Neural cell (in vitro differentiated cells): ENCODE measurements at regions not wholly inside any gene's neighbourhood (a gene's known extent, or its start where the extent isn't known, plus 50 kb on each side); places are given as distances from the start of the nearest gene placed in this dataset.

Experiments used
- EP300 ChIP-seq: fragments of 450-650 bp; conservative IDR thresholded peaks from 2 replicates; pipeline ENCODE4 v1.6.1; 2014; ENCODE audit warnings: antibody characterized with exemption, mild to moderate bottlenecking, moderate library complexity; ENCODE audit not compliant: poor library complexity, severe bottlenecking
- EZH2 ChIP-seq: fragments of 200-600, 300-800 bp; shearing (Covaris generic), sonication (generic); IDR thresholded peaks from 2 replicates; pipeline ENCODE4 v1.6.1; 2014; ENCODE audit warnings: antibody characterized with exemption, low read length, borderline replicate concordance, mild to moderate bottlenecking; ENCODE audit not compliant: insufficient read depth, poor library complexity, severe bottlenecking
- POLR2AphosphoS5 ChIP-seq: IDR thresholded peaks from 2 replicates; pipeline ENCODE4 v1.6.1; 2012
- RAD21 ChIP-seq: fragments of 450-650 bp; conservative IDR thresholded peaks from 2 replicates; pipeline ENCODE4 v1.6.1; 2014; ENCODE audit warnings: antibody characterized with exemption, mild to moderate bottlenecking, moderate library complexity
- REST ChIP-seq: IDR thresholded peaks from 2 replicates; pipeline ENCODE4 v1.6.1; 2012; ENCODE audit warnings: borderline replicate concordance
- TAF1 ChIP-seq: IDR thresholded peaks from 2 replicates; pipeline ENCODE4 v1.6.1; 2012; ENCODE audit warnings: low read depth
- TF ChIP-seq, protein P1 (sequence below): fragments of 450-650 bp; IDR thresholded peaks from 2 replicates; pipeline ENCODE4 v1.5.1; 2014; ENCODE audit warnings: antibody characterized with exemption, mild to moderate bottlenecking, moderate library complexity; ENCODE audit not compliant: poor library complexity, severe bottlenecking

- TF ChIP-seq, protein P1, sequence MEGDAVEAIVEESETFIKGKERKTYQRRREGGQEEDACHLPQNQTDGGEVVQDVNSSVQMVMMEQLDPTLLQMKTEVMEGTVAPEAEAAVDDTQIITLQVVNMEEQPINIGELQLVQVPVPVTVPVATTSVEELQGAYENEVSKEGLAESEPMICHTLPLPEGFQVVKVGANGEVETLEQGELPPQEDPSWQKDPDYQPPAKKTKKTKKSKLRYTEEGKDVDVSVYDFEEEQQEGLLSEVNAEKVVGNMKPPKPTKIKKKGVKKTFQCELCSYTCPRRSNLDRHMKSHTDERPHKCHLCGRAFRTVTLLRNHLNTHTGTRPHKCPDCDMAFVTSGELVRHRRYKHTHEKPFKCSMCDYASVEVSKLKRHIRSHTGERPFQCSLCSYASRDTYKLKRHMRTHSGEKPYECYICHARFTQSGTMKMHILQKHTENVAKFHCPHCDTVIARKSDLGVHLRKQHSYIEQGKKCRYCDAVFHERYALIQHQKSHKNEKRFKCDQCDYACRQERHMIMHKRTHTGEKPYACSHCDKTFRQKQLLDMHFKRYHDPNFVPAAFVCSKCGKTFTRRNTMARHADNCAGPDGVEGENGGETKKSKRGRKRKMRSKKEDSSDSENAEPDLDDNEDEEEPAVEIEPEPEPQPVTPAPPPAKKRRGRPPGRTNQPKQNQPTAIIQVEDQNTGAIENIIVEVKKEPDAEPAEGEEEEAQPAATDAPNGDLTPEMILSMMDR = no peak
- no peak for TF ChIP-seq EZH2
- TF ChIP-seq EP300 = no peak
- TF ChIP-seq POLR2AphosphoS5 = no peak
- no peak for TF ChIP-seq TAF1
- no peak for TF ChIP-seq REST
- TF ChIP-seq RAD21 = no peak
These were observed 117.9 kb upstream of the MAN2A1 start for GRCh38 chr5:109571785-109572184.
